SU-DHL-6 (cell line): ENCODE measurements at regions not wholly inside any gene's neighbourhood (a gene's known extent, or its start where the extent isn't known, plus 50 kb on each side); places are given as distances from the start of the nearest gene placed in this dataset.

Experiments used
- H2AFZ ChIP-seq: fragments of 200-600 bp; sonication (generic); 2 replicates; pipeline ENCODE4 v1.6.1; 2014; ENCODE audit warnings: low read depth, mild to moderate bottlenecking, moderate library complexity, mixed read lengths, antibody characterized with exemption, low read length; ENCODE audit not compliant: severe bottlenecking
- H3F3A ChIP-seq: fragments of 200-600 bp; shearing (Covaris generic); 2 replicates; pipeline ENCODE4 v1.6.0; 2016; ENCODE audit warnings: antibody characterized with exemption, mild to moderate bottlenecking; ENCODE audit not compliant: insufficient read depth
- H3K27ac ChIP-seq: fragments of 200-600 bp; sonication (generic); 2 replicates; pipeline ENCODE4 v1.5.1; 2016; ENCODE audit warnings: low read depth, mild to moderate bottlenecking, low read length, moderate library complexity, mixed read lengths
- H3K27me3 ChIP-seq: fragments of 200-600 bp; sonication (generic), shearing (Covaris generic); 2 replicates; pipeline ENCODE4 v1.6.0; 2014; ENCODE audit warnings: mild to moderate bottlenecking, low read length
- H3K36me3 ChIP-seq: fragments of 200-600 bp; sonication (generic); 2 replicates; pipeline ENCODE4 v1.6.1; 2014; ENCODE audit warnings: mild to moderate bottlenecking, low read length, mixed read lengths
- H3K4me2 ChIP-seq: fragments of 300-600, 200-600 bp; shearing (Covaris generic), sonication (generic); 2 replicates; pipeline ENCODE4 v1.6.0; 2014; ENCODE audit warnings: low read length, low read depth, mild to moderate bottlenecking; ENCODE audit not compliant: poor library complexity, severe bottlenecking
- H3K4me3 ChIP-seq: fragments of 200-600 bp; sonication (generic); 2 replicates; pipeline ENCODE4 v1.5.1; 2014; ENCODE audit warnings: antibody characterized with exemption, low read length, mild to moderate bottlenecking, mixed read lengths; ENCODE audit not compliant: insufficient read depth, poor library complexity, severe bottlenecking
- H3K79me2 ChIP-seq: fragments of 200-600 bp; sonication (generic); 2 replicates; pipeline ENCODE4 v1.6.1; 2014; ENCODE audit warnings: mild to moderate bottlenecking, low read length, moderate library complexity; ENCODE audit not compliant: insufficient read depth
- H3K9ac ChIP-seq: fragments of 200-600 bp; sonication (generic); 2 replicates; pipeline ENCODE4 v1.7.0; 2014; ENCODE audit warnings: mild to moderate bottlenecking, low read length
- H3K9me2 ChIP-seq: fragments of 200-600 bp; sonication (generic); replicated peaks from 2 replicates; pipeline ENCODE4 v1.6.1; 2014; ENCODE audit warnings: low read length; ENCODE audit not compliant: insufficient read depth
- H3K9me3 ChIP-seq: fragments of 200-600 bp; sonication (generic); 2 replicates; pipeline ENCODE4 v1.6.1; 2014; ENCODE audit warnings: low read length, mixed read lengths; ENCODE audit not compliant: insufficient read depth
- H4K20me1 ChIP-seq: fragments of 200-600 bp; sonication (generic); 2 replicates; pipeline ENCODE4 v1.6.1; 2014; ENCODE audit warnings: low read depth, mild to moderate bottlenecking, antibody characterized with exemption, low read length, moderate library complexity, mixed read lengths
- CTCF ChIP-seq: fragments of 200-600 bp; sonication (generic); IDR thresholded peaks from one replicate; pipeline ENCODE4 v1.5.1; 2017; ENCODE audit warnings: antibody characterized with exemption, mild to moderate bottlenecking, low read length, moderate library complexity; ENCODE audit not compliant: insufficient read depth, poor library complexity, severe bottlenecking
- EZH2phosphoT487 ChIP-seq: fragments of 200-600 bp; sonication (generic), shearing (Covaris generic); conservative IDR thresholded peaks from 2 replicates; pipeline ENCODE4 v1.6.1; 2018; ENCODE audit warnings: mild to moderate bottlenecking, antibody characterized with exemption, low read length, moderate library complexity, mixed read lengths

DNA sequence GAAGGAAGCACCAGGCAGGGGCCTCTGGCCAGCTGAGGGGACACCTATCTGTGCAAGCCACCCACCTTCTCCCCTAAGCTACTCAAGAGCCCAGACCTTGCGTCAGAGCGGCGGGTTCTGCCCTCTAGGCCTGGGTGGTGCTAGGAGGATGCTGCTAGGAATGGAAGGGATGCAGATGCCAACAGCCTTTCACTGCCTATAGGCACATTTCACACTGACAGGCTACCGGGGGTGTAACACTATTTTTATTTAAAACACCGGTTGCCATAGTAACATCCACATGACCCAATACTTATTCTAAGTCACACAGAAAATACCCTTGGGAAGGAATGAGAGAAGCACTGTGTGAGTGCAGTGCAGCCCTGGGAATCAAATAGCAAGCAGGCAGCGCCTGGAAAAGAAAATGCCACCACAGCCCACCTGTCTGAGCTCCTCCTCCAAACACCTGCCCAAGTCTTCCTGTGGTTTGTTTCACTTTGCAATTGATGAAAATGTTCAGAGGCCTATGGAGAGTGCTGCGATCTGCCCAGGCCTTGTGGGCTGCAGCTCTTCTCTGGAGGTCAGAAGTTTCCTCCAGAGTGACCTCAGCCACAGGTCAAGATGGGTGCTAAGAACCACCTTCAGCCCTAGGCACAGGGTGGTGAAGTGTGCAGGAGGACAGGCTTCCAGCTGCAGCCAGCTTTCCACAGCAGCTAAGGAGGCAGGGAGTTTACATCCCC is 113.5 kb upstream of the TOPAZ1 start:
- Histone ChIP-seq H3K9me2 (no peaks in the 10 kb centered on the region), H3K4me3 (no peak overlapping the region), H2AFZ (no peak overlapping the region), H3K9me3 (no peaks in the 10 kb centered on the region), H3K9ac (no peak overlapping the region), H3K36me3 (no peaks in the 10 kb centered on the region), H3F3A (no peaks in the 10 kb centered on the region), H3K27me3 (no peaks in the 10 kb centered on the region), H4K20me1 (no peaks in the 10 kb centered on the region), H3K27ac (no peak overlapping the region), H3K79me2 (no peaks in the 10 kb centered on the region), H3K4me2 (no peak overlapping the region)
- TF ChIP-seq CTCF (no peak), EZH2phosphoT487 (no peak)

- H3F3A ChIP-seq = no peaks in the 10 kb centered on the region
- H3K9ac ChIP-seq = no peak overlapping the region
- H3K9me3 ChIP-seq = no peaks in the 10 kb centered on the region
- H3K4me2 ChIP-seq = no peak overlapping the region
- no peak overlapping the region for H3K27ac ChIP-seq
- no peaks in the 10 kb centered on the region for H3K36me3 ChIP-seq
- no peaks in the 10 kb centered on the region for H3K9me2 ChIP-seq
- H4K20me1 ChIP-seq = no peaks in the 10 kb centered on the region
- H2AFZ ChIP-seq = no peak overlapping the region
- TF ChIP-seq EZH2phosphoT487 (no peak), CTCF (no peak)
- no peak overlapping the region for H3K4me3 ChIP-seq
- H3K79me2 ChIP-seq = no peaks in the 10 kb centered on the region
- no peaks in the 10 kb centered on the region for H3K27me3 ChIP-seq
Measured at GRCh38 chr3:44130249-44130648, 111.4 kb upstream of the TOPAZ1 start.

DNA sequence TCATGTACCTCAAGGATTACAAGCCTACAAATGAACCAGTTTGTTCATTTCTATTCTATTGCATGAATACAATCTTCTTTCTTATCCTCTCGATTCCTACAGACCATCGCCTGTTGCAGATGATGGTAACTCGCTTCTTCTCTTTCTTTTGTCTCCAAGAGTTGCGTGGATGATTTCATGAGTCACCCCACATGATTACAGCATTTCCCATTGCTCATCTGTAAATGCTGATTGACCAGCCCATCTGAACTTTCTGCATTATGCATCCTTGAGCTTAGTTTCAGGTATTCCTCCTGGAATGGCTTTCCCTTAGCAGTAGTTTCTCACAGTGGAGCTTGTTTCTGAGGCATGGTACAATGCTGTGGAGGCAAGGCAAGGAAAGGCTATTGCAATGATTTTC is 109.6 kb upstream of the TOPAZ1 start:
- H3K27me3 ChIP-seq = peaks cover 3% of the 10 kb centered on the region; the same call in 1 of the 2 replicates
- no peaks in the 10 kb centered on the region for H4K20me1 ChIP-seq
- no peak overlapping the region for H2AFZ ChIP-seq
- H3K9me2 ChIP-seq = no peaks in the 10 kb centered on the region
- H3K4me3 ChIP-seq = no peak overlapping the region
- no peaks in the 10 kb centered on the region for H3K9me3 ChIP-seq
- no peak for TF ChIP-seq CTCF
- TF ChIP-seq EZH2phosphoT487 = no peak
- H3K4me2 ChIP-seq = no peak overlapping the region
- H3K27ac ChIP-seq = no peak overlapping the region
- no peaks in the 10 kb centered on the region for H3K36me3 ChIP-seq
- H3K9ac ChIP-seq = no peak overlapping the region
- H3F3A ChIP-seq = no peaks in the 10 kb centered on the region
- H3K79me2 ChIP-seq = no peaks in the 10 kb centered on the region
